NOMO-1 treated with DMSO at 0.1 percent for 48 hours (cell line): ENCODE measurements at regions not wholly inside any gene's neighbourhood (a gene's known extent, or its start where the extent isn't known, plus 50 kb on each side); places are given as distances from the start of the nearest gene placed in this dataset.
"Not testable (repeated sequence)": the region's sequence is repeated elsewhere in the genome, so short reads cannot be mapped to it uniquely, and the experiment has no call there.

Experiments used
- DNase-seq: peaks from one replicate; lab custom pipeline; 2025; ENCODE audit not compliant: unreplicated experiment; lab: John Stamatoyannopoulos, UW

DNA sequence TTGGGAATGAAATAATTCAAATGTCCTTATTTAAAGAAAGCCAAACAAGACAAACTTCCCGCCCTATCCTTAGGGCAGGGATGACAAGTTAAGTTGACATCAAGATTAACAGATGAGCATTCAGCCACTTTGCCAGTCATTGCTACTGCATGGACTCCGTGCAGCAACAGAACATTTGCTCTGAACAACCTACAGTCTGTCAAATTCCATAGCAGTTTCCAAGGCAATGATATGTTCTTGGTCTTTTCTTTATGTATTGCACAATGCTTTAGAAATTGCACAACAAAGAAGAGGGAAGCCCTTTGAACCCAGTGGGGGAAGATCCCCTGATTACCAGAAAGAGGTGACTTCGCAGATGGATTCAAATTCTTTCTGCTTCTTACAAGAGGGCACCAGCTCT is 269.8 kb downstream of the BCAT1 start:
- peak; percentile 75 for DNase-seq

DNA sequence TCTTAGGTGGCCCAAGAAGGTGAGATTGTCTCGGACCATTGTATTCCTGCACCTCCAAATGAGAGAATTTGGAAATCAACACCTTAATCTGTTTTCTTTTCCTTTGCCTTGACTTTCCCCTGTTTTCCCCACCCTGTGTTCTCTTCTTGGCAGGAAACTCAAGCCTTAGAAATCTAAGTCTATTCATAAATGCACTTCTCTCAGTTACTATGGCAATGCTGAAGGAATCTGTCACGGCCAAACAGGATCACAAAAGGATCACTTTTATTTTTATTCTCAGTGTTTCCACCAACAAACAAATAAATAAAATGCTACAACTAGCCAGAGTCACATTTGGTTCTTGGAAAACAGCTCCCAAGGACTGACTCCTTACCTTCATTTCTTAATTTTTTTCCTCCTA is 270.5 kb downstream of the BCAT1 start:
- DNase-seq = no peak

DNA sequence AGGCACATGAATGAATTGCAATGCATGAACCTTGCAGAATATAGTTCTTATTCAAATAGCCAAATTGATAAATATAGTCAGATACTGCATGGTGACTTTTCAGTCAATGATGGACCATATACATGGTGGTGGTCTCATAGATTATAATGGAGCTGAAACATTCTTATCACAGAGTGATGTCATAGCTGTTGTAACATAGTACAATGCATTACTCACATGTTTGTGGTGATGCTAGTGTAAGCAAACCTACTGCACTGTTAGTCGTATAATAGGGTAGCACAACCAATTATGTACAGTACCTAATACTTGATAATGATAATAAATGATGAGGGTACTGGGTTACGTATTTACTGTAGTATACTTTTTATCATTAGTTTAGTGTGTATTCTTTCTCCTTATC is 280.3 kb downstream of the BCAT1 start:
- no peak for DNase-seq

DNA sequence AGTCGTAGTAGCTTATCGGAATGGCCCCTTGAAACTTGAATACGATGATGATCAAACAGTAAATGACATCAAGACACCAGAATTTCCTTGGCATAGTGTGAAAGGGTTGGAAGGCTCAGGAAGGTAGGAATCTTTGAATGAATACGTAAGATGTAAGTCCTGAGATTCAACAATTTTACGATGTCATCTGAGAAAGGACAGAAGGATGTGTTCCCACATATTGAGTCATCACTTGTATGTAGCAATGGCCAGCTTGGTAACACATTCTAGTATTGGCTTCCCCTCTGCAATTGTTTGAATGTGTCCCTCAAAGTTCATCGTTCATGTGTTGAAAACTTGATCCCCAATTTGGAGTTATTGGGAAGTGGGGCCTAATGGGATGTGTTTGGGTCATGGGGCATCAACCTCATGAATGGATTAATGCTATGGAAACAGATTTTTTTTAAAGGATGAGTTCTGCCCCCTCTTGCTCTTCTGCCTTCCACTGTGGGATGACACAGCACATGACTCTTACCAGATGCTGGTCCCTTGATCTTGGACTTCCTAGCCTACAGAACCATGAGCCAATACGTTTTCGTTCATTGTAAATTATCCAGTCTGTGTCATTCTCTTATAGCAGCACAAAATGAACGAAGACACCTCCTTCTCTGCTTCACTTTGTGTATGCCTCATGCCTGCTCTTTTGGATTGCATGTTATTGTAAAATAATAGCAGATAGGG is 284.6 kb downstream of the BCAT1 start:
- DNase-seq = no peak

DNA sequence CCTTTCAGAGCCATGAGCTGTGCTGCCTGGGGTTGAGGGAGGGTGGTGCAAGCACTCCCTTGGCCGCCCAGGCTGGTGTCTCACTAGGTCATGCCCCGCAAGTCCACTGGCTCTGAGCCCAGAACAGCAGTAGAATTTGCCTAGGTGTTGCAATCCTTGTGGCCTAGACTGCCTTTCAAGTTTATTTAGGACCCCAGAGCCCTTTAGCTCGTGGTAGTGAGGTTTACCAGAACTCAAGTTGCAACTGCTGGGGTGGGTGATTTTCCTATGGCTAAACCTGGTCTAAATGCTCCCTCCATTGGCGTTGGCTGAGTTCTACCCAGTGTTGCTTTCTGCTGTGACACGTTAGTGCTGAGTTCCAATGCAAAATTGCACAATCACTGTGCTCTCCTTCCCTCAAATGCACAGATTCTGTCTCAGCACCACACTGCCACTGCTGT is 287.2 kb downstream of the BCAT1 start:
- peak; percentile 83 for DNase-seq

DNA sequence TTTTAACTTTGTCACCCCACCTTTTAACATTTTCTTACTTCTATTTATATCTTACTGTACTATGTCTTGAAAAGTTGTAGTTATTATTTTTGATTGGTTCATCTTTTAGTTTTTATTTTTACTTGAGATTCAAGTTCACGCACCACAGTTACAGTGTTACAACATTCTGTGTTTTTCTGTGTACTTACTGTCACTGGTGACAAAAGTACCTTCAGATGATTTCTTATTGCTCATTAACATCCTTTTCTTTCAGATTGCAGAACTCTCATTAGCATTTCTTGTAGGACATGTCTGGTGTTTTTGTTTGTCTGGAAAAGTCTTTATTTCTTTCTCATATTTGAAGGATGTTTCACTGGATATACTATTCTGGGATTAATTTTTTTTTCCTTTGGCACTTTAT is 289.9 kb downstream of the BCAT1 start:
- no peak for DNase-seq

DNA sequence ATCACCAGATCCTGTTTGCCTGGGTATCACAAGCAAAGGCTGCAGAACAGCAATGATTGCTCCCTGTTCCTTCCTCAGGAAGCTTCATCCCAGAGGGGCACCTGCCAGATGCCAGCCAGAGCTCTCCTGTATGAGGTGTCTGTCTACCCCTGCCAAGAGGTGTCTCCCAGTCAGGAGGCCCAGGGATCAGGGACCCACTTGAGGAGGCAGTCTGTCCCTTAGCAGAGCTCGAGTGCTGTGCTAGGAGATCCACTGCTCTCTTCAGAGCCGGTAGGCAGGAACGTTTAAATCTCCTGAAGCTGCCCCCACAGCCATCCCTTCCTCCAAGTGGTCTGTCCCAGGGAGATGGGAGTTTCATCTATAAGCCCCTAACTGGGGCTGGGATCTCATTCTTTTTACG is 294.6 kb downstream of the BCAT1 start:
- not testable (repeated sequence) for DNase-seq

DNA sequence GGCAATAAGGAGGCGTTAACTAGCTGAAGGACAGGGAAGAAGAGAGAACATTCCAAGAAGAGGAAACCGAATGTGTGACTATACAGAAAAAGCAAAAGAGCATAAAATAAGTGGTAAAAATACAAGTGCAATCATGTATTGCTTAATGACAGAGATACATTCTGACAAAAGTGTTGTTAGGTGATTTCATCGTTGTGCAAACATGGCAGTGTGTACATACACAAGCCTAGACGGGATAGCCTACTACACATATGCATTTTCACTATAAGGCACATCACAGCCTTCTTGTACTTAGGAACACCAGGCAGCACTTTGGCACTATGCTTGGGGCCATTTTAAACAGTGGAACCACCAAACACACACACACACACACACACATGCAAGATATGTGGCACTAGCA is 299.3 kb downstream of the BCAT1 start:
- no peak for DNase-seq

DNA sequence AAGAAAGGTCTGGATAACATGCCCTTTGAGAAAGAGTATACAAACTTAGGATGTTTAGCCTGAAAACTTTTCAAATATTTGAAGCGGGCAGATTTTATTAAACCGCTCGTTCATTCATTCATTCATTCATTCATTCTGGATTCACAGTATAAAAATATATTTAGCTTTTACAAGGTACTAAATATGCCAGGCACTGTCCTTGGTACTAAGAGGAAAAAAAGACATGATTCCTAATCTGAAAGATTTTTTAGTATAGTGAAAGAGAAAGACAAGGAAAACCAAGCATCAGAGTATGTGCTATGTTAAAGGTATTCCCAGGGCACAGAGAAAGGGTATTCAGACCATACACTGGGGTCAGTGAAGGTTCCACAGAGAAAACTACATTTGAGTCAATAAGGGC is 299.7 kb downstream of the BCAT1 start:
- no peak for DNase-seq

DNA sequence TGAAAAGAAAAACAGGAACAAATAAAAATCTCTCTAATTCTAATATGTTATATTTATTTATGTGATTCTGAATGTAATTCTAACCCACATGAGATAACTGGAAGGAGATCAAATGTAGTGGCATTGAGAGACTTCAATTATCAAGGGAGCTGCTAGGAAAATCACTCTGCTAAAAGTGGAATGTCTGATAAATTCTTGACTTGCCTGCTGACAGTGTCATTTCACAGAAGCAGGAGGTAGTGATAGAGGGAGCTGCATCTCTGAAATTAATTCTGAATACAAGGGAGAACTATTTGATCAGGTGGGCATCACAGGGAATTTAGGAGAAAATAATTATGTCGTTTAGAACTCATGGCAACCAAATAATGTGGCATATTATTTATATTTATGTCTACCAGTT is 303.6 kb downstream of the BCAT1 start:
- DNase-seq = no peak

DNA sequence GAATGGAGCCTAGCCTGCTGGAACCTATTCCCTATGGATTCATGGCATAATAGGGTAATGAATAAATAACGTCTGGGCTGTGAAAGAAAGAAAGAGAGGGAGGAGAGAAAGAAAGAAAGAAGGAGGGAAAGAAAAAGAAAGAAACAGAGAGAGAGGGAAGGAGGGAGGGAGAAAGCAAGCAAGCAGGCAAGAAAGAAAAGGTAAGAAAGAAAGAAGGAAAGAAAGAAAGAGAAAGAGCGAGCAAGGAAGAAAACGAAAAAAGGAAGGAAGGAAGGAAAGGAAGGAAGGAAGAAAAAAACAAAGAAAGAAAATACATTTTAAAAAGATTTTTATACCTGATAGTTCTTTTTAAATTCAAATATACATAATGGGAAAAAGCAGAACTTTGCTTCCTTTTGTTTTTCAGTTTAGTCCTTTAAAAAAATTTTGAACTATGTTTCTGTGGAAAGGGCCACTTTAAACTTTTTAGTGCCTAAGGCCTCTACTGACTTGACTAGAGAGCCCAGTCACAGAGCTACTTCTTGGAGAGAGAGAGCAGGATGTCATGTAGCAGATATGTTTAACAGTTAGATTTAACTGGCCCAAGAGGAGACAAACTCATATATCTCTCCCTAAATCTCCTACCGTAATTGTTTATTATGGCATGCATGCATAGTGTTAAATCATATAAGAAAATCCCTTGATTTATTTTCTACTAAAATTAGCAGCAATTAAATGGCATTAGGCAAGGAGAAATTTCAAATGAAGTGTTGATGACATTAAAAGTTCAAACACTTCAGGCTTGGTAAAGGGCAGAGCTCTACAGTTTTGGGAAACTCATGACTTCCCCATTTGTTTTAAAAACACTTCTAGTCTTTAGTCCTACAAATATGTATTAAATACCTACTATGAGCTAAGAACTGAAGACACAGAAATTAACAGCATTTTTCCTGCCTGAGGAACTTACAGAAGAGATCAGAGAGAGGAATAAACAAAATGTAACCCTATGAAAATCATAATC is 305.5 kb downstream of the BCAT1 start:
- DNase-seq = no peak

DNA sequence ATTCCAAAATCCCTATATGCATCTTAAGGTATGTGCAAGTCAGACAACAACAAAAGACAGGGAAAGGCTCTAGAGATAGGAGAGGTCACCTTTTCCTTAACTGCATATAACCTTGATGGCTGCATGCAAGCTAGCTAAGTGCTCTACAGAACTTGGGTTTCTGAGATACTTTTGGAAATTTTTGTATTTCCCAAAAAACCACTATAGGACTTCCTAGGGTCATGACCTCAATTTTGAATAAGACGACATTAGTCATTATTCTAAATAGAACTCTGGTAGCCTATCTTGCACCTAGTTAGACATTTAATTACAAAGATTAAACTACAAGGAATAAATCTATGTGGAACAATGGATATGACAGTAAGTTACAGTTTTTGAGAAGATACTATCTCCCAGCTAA is 309.3 kb downstream of the BCAT1 start:
- no peak for DNase-seq

DNA sequence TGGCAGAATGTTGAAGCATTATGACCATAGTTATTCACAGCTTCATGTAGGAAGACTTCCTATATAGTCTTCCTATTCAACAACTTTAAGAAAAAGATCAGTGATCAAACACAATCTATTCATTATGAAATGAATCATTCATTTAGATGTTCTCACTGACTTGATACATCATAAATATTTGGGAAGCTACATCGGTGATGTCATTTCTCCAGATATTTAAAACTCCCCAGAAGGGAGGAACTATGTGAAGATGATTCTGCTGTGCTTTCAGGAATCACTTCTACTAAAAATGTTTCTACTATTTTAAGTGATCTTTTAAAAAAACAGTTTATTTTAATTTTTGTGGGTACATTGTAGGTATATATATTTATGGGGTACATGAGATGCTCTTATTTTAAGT is 316.4 kb downstream of the BCAT1 start:
- no peak for DNase-seq

DNA sequence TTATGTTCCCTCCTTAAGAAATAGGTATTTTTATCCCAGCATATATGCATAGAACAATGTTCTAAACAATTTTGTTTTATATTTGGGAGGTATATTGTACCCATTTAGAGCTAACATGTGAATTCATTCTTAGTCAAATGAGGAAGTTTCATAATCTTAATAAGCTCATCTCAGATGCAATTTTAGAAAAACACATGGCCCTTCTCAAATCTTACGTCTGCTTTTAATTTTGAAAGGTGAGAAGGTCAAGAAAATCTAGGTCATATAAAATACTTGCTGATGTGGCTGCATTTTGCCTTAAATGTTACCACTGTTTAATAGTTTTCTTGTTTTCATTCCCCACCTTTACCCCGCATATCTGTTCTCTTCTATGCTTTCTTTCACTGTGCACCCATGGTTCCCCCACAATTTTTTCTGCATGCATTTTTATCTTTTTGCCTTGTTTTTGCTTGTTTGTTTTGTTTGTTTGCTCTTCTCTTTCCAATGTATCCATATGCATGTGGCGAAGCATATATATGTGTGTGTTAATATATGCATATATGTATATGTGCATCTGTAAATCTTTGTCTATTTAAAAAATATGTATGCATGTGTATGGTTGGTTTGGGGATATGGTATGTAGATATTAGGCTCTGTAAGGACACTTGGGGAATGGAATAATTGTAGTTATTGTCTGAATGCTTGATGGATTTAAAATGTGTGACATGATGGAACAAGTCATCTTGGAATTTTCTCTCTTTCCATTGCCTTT is 317.1 kb downstream of the BCAT1 start:
- peak; percentile 30 for DNase-seq

DNA sequence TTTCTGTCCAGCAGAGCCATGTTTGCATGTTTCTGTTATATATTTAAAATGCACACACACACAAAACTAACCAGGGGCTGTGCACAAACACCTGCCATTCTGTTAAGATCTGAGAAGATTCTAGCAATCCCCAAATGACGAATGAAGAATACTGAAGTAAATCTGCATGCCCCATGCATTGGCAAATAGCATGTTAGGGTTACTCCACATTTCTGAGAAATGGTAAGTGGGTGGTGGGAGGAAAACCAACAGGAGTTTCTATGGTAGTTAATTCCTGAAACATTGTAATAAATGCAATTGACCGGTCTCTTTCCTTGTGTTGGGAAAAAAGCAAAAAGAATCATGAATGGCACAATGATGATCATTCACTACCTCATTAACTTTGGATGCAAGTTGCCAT is 318.0 kb downstream of the BCAT1 start:
- no peak for DNase-seq

DNA sequence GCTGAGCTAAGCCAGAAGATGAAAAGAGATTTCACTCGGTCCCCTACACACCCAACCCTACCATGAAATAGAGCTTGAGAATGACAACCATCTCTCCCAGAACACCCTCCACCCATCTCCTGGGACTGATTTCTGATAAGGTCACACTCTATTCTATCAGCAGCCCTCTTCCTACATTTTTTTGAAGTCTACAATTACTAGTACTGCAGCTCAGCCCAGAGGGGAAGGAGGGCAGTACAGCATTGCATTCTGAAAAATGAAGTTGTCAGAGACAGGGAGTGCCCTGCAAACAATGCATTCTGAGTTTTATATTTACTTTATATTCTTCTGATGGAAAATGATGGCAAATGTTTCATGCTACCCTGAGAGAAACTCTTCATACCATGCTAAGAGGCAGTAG is 318.5 kb downstream of the BCAT1 start:
- DNase-seq = no peak

DNA sequence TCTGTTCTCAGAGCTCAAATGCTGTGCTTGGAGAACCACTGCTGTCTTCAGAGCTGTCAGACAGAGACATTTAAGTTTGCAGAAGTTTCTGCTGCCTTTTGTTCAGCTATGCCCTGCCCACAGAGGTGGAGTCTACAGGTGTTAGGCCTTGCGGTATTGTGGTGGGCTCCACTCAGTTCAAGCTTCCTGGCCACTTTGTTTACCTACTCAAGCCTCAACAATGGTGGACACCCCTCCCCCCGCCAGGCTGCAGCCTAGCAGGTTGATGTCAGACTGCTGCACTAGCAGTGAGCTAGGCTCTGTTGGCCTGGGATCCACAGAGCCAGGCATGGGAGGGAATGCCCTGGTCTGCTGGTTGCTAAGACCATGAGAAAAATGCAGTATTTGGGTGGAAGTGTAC is 323.8 kb downstream of the BCAT1 start:
- no peak for DNase-seq

DNA sequence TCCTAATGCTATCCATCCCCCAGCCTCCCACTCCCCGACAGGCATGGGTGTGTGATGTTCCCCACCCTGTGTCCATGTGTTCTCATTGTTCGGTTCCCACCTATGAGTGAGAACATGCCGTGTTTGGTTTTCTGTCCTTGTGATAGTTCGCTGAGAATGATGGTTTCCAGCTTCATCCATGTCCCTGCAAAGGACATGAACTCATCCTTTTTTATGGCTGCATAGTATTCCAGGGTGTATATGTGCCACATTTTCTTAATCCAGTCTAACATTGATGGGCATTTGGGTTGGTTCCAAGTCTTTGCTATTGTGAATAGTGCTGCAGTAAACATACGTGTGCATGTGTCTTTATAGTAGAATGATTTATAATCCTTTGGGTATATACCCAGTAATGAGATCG is 328.9 kb downstream of the BCAT1 start:
- not testable (repeated sequence) for DNase-seq

DNA sequence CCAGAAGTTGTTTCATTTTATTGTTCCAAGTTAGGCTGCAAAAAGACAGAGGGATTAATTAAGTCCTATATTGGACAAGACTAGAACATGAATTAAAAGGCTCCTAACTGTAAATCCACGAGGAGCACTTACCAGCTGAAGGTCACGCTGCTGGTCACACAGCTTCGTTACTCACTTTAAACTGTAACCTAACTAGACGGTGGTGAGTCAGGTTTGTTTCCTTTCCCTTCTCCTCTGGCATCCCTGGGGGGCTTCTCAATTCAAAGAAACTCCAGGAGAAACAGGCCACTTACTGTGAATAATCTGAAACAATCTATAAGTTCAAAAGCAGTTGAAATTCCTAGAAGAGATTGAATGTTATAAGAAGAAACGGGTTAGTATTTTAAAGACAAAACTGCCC is 331.4 kb downstream of the BCAT1 start:
- DNase-seq = no peak

DNA sequence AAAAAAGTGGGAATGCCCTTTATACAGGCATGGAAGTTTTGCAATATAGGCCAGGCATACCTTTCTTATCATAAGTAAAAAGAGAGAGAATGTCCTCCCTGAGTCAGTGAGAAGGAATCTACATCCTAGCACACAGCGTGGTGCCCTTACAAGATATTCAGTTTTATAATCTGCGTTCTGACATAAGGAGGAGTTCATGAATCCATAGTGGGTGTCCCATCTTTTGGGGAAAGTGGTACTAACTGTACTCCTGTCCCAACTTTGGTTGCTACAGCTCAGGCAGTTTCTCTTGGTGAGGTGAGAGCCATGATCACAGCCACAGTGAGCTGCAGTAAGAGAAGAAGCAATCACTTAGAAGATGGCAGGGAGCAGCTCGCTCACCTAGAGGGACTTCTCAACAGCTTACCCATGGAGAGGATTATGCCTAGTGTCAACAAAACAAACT is 332.9 kb downstream of the BCAT1 start:
- DNase-seq = no peak

DNA sequence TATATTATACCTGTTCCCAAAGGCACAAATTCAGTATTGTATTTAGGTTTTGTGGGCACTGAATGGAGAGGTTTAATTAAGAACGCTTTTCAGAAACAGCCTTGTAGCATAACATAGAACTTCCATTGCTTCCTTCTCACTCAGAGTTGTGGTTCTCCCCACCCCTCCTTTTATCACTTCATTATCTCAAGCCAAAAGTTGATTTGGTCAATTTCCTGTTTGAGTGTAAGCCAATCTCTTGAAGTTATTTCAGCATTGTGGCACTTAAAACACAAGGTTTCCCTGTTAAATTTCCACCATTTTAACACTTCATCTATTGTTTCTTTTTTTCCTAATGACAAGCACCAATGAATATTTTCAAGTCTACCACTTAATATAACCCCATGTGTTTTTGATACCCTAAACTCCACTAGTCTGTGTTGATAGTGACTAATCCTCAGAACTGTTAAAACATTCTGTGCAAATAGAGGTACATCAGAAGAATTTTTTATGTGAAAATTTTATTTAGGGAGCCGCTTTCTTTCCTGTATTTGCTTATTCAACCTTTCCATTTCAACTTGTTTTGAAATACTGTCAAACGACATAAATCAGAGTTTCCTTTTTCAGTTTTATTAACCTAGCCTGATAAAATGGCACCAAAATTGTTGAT is 340.1 kb downstream of the BCAT1 start:
- no peak for DNase-seq
